Keratinocyte (primary cell): ENCODE measurements at regions not wholly inside any gene's neighbourhood (a gene's known extent, or its start where the extent isn't known, plus 50 kb on each side); places are given as distances from the start of the nearest gene placed in this dataset.

Source experiments
- DNase-seq: peaks from one replicate; pipeline ENCODE4 v3.0.0-alpha.2; 2011; ENCODE audit warnings: low read depth, missing footprints, low spot score
- FAIRE-seq: peaks from 2 replicates; lab custom pipeline; 2011; peaks lifted over from hg19 to GRCh38; lab: Jason Lieb, UNC
- H2AFZ ChIP-seq: 2 replicates; pipeline ENCODE4 v1.6.0; 2012; ENCODE audit warnings: low read length, control low read depth, inconsistent platforms; ENCODE audit not compliant: control insufficient read depth
- H3K27ac ChIP-seq: 2 replicates; pipeline ENCODE4 v1.5.1; 2011; ENCODE audit warnings: low read length; ENCODE audit not compliant: control insufficient read depth, insufficient read depth
- H3K27me3 ChIP-seq: 3 replicates; pipeline ENCODE4 v1.6.0; 2011; ENCODE audit warnings: low read length; ENCODE audit not compliant: control insufficient read depth, insufficient read depth; ENCODE audit errors: extremely low read depth
- H3K36me3 ChIP-seq, 2 experiments: 2 replicates in 1 of 2; 3 replicates in 1 of 2; pipeline ENCODE4 v1.5.1; 2011; ENCODE audit warnings: low read length in 2 of 2, mild to moderate bottlenecking in 1 of 2; ENCODE audit not compliant: control insufficient read depth in 2 of 2, insufficient read depth in 2 of 2; ENCODE audit errors: extremely low read depth in 1 of 2
- H3K4me1 ChIP-seq: 3 replicates; pipeline ENCODE4 v1.5.1; 2011; ENCODE audit warnings: low read length; ENCODE audit not compliant: control insufficient read depth, insufficient read depth; ENCODE audit errors: extremely low read depth
- H3K4me2 ChIP-seq: 3 replicates; pipeline ENCODE4 v1.6.0; 2011; ENCODE audit warnings: low read depth, low read length; ENCODE audit not compliant: control insufficient read depth, insufficient read depth; ENCODE audit errors: extremely low read depth
- H3K4me3 ChIP-seq, 3 experiments: fragments of 200-600 bp in 1 of 3; sonication (generic) in 1 of 3; 2 replicates in 2 of 3; 3 replicates in 1 of 3; pipeline ENCODE4 v1.5.1; 2011 to 2016; ENCODE audit warnings: low read length in 3 of 3, mild to moderate bottlenecking in 3 of 3, control low read depth in 2 of 3, inconsistent platforms in 1 of 3, low read depth in 1 of 3, mixed read lengths in 1 of 3, mixed run types in 1 of 3, moderate library complexity in 1 of 3; ENCODE audit not compliant: control insufficient read depth in 2 of 3, insufficient read depth in 2 of 3; ENCODE audit errors: extremely low read depth in 1 of 3
- H3K79me2 ChIP-seq: 2 replicates; pipeline ENCODE4 v1.6.0; 2012; ENCODE audit warnings: low read length; ENCODE audit not compliant: control insufficient read depth, insufficient read depth
- H3K9ac ChIP-seq: 3 replicates; pipeline ENCODE4 v1.6.0; 2011; ENCODE audit warnings: low read length; ENCODE audit not compliant: control insufficient read depth, insufficient read depth; ENCODE audit errors: extremely low read depth
- H3K9me1 ChIP-seq: 3 replicates; pipeline ENCODE4 v1.6.0; 2011; ENCODE audit warnings: low read length; ENCODE audit not compliant: control insufficient read depth, insufficient read depth; ENCODE audit errors: extremely low read depth
- H3K9me3 ChIP-seq: 2 replicates; pipeline ENCODE4 v1.5.1; 2012; ENCODE audit warnings: low read depth, low read length; ENCODE audit not compliant: control insufficient read depth
- H4K20me1 ChIP-seq: 3 replicates; pipeline ENCODE4 v1.6.0; 2011; ENCODE audit warnings: low read length; ENCODE audit not compliant: control insufficient read depth, insufficient read depth; ENCODE audit errors: extremely low read depth
- EZH2 ChIP-seq: IDR thresholded peaks from one replicate; pipeline ENCODE4 v1.6.1; 2012; ENCODE audit warnings: inconsistent platforms, mild to moderate bottlenecking, low read length, moderate library complexity
- dilution Hi-C: fragments of 300-500 bp; cut with MboI; formaldehyde crosslinking; loops from one replicate; pipeline ENCODE4 v1.7.0; 2020; ENCODE audit warnings: low sequenced_read_pairs; ENCODE audit not compliant: extremely low pct_ligation_motif_present
- TF ChIP-seq, protein P1 (sequence below), 3 experiments: IDR thresholded peaks in 1 of 3; conservative IDR thresholded peaks in 1 of 3; optimal IDR thresholded peaks in 1 of 3; 2 replicates in 2 of 3; 3 replicates in 1 of 3; pipeline versions ENCODE3 to v1.5.1; 2011; ENCODE audit warnings: low read length in 3 of 3, mild to moderate bottlenecking in 3 of 3, moderate library complexity in 2 of 3, control low read depth in 1 of 3, inconsistent platforms in 1 of 3; ENCODE audit not compliant: insufficient read depth in 2 of 3; ENCODE audit errors: extremely low read depth in 1 of 3

DNA sequence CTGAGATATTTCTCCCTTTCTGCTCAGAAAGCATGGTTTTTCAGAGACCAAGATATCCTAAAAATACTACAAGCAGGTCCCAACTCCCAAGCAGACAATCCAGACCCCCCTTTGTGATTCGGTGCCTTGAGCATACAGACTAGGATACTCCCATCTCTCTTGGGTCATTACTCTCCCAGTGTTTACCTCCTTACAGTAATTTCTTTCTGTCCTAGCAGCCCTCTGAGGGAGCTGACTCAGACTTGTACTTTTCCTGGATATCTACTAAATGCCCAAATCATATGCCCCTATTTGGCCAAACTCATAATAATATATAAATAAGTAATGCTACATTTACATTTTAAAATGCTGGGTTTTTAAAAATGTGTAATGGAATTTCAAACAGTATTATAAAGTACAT is 355.6 kb downstream of the LRIG3 start:
- no peaks in the 10 kb centered on the region for H3K79me2 ChIP-seq
- no peak overlapping the region for H3K9ac ChIP-seq
- no peak for DNase-seq
- no peak overlapping the region for H2AFZ ChIP-seq
- no peaks in the 10 kb centered on the region for H3K9me3 ChIP-seq
- no peaks in the 10 kb centered on the region for H3K27me3 ChIP-seq
- no peaks in the 10 kb centered on the region for H3K9me1 ChIP-seq
- H3K27ac ChIP-seq, result no peak overlapping the region
- H3K4me1 ChIP-seq, result no peaks in the 10 kb centered on the region
- no peaks in the 10 kb centered on the region for H4K20me1 ChIP-seq
- TF ChIP-seq, protein P1, sequence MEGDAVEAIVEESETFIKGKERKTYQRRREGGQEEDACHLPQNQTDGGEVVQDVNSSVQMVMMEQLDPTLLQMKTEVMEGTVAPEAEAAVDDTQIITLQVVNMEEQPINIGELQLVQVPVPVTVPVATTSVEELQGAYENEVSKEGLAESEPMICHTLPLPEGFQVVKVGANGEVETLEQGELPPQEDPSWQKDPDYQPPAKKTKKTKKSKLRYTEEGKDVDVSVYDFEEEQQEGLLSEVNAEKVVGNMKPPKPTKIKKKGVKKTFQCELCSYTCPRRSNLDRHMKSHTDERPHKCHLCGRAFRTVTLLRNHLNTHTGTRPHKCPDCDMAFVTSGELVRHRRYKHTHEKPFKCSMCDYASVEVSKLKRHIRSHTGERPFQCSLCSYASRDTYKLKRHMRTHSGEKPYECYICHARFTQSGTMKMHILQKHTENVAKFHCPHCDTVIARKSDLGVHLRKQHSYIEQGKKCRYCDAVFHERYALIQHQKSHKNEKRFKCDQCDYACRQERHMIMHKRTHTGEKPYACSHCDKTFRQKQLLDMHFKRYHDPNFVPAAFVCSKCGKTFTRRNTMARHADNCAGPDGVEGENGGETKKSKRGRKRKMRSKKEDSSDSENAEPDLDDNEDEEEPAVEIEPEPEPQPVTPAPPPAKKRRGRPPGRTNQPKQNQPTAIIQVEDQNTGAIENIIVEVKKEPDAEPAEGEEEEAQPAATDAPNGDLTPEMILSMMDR (optimal IDR thresholded peaks at IDR 0.05 in 1 of 3, IDR thresholded peaks at IDR 0.05 in 1 of 3, conservative IDR thresholded peaks at IDR 0.05 in 1 of 3; ENCODE audit: extremely low read depth in 1 of 3, insufficient read depth in 2 of 3, low read length in 3 of 3), result no peak
- no peak for TF ChIP-seq EZH2
- dilution Hi-C loops, result no loop called here
- H3K4me3 ChIP-seq, result no peak overlapping the region
- no peak overlapping the region for H3K4me2 ChIP-seq
- no peaks in the 10 kb centered on the region for H3K36me3 ChIP-seq
- FAIRE-seq, result no peak

DNA sequence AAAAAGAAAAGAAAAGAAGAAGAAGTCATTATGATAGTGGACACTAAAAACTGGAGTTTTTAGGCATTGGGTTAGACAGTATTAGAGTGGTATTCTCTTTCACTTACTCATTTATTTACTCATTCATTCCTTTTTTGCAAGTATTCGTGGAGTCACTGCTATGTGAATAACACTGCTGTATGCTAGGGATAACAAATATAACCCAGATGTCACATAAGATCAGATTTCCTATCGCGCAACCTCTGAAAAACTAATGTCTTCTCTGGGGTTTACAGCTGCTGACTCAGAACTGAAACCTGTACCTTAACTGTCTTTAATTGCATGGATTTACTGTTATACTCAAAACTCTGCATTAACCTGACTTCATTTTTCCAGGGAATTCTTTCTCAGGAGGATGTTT is 353.7 kb downstream of the LRIG3 start:
- no peaks in the 10 kb centered on the region for H4K20me1 ChIP-seq
- dilution Hi-C loops, result no loop called here
- no peak overlapping the region for H3K9ac ChIP-seq
- no peaks in the 10 kb centered on the region for H3K9me3 ChIP-seq
- H3K36me3 ChIP-seq, result no peaks in the 10 kb centered on the region
- no peak for FAIRE-seq
- H3K9me1 ChIP-seq, result no peaks in the 10 kb centered on the region
- TF ChIP-seq EZH2, result no peak
- TF ChIP-seq, protein P1 (optimal IDR thresholded peaks at IDR 0.05 in 1 of 3, IDR thresholded peaks at IDR 0.05 in 1 of 3, conservative IDR thresholded peaks at IDR 0.05 in 1 of 3; ENCODE audit: extremely low read depth in 1 of 3, insufficient read depth in 2 of 3, low read length in 3 of 3), result no peak
- H3K4me3 ChIP-seq, result no peak overlapping the region
- H3K4me1 ChIP-seq, result no peaks in the 10 kb centered on the region
- H3K4me2 ChIP-seq, result no peak overlapping the region
- H3K79me2 ChIP-seq, result no peaks in the 10 kb centered on the region
- H2AFZ ChIP-seq, result no peak overlapping the region
- no peaks in the 10 kb centered on the region for H3K27me3 ChIP-seq
- H3K27ac ChIP-seq, result no peak overlapping the region
- DNase-seq, result no peak
